Kidney (tissue), 13 donors: ENCODE measurements at regions not wholly inside any gene's neighbourhood (a gene's known extent, or its start where the extent isn't known, plus 50 kb on each side); places are given as distances from the start of the nearest gene placed in this dataset.
A peak's percentile ranks its signal among the peaks of the same experiment; 100 is the strongest.

Experiments
- DNase-seq, 5 donors: peaks; one replicate each; pipeline ENCODE4 v3.0.0-alpha.2; 2013 to 2020
- FAIRE-seq: peaks from 2 replicates; lab custom pipeline; 2012; peaks lifted over from hg19 to GRCh38; lab: Jason Lieb, UNC
- H3K27ac ChIP-seq, 2 donors: one replicate each; pipeline ENCODE4 v1.7.0; 2013; ENCODE audit warnings: low read depth in 2 of 2, low read length in 2 of 2, inconsistent platforms in 1 of 2
- H3K27me3 ChIP-seq: one replicate; pipeline ENCODE4 v1.7.1; 2013; ENCODE audit warnings: low read length, inconsistent platforms; ENCODE audit not compliant: control insufficient read depth, insufficient read depth
- H3K36me3 ChIP-seq, 3 donors: one replicate each; pipeline versions ENCODE4 v1.7.0 to v1.7.1; 2013; ENCODE audit warnings: low read length in 3 of 3, control low read depth in 1 of 3, inconsistent platforms in 1 of 3; ENCODE audit not compliant: insufficient read depth in 3 of 3, control insufficient read depth in 2 of 3
- H3K4me1 ChIP-seq, 3 donors: one replicate each; pipeline versions ENCODE4 v1.7.0 to v1.7.1; 2013; ENCODE audit warnings: low read length in 3 of 3, inconsistent platforms in 1 of 3, low read depth in 1 of 3; ENCODE audit not compliant: control insufficient read depth in 2 of 3, insufficient read depth in 2 of 3
- H3K4me3 ChIP-seq, 3 donors: one replicate each; pipeline versions ENCODE4 v1.7.0 to v1.8.1; 2013; ENCODE audit warnings: low read length in 3 of 3, control low read depth in 1 of 3, inconsistent platforms in 1 of 3
- H3K9ac ChIP-seq, 3 donors: one replicate each; pipeline versions ENCODE4 v1.7.0 to v1.7.1; 2013; ENCODE audit warnings: low read length in 3 of 3, control low read depth in 1 of 3, inconsistent platforms in 1 of 3
- H3K9me3 ChIP-seq, 3 donors: one replicate each; pipeline versions ENCODE4 v1.7.0 to v1.7.1; 2013; ENCODE audit warnings: low read length in 3 of 3, control low read depth in 1 of 3, inconsistent platforms in 1 of 3; ENCODE audit not compliant: control insufficient read depth in 2 of 3, insufficient read depth in 1 of 3
- CTCF ChIP-seq: IDR thresholded peaks from 3 replicates; pipeline ENCODE4 v1.5.1; 2012; ENCODE audit warnings: mild to moderate bottlenecking, moderate library complexity, borderline replicate concordance; ENCODE audit not compliant: insufficient read depth; ENCODE audit errors: extremely low read depth
- intact Hi-C: fragments of 100-400 bp; cut with DNase I; formaldehyde crosslinking; loops from one replicate; pipeline ENCODE4 v1.11.1; 2022
- donor health status: control.
- donor health status: control.
- donor health status: control.
- donor health status: control.
- donor health status: control.
- donor health status: DM: yes; HTN: yes; CAD: no.
- donor health status: Normal renal cell carcinoma (clear cell type).

DNA sequence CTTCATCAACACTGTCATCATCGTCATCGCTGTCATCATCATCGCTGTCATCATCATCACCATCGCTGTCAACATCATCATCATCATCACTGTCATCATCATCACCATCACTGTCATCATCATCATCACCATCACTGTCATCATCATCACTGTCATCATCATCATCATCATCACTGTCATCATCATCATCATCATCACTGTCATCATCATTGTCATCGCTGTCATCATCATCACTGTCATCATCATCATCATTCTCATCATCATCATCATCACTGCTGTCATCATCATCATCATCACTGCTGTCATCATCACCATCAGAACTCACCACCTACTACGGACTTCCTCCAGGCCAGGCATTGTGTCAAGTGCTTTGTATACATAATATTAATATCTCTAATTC lies 160.6 kb downstream of the AIPL1 start:
- intact Hi-C loops: no loop called here
- no peaks in the 10 kb centered on the region for H3K36me3 ChIP-seq
- DNase-seq (no peak), FAIRE-seq (no peak)
- H3K9me3 ChIP-seq: no peaks in the 10 kb centered on the region
- no peak overlapping the region for H3K27ac ChIP-seq
- no peak overlapping the region for H3K4me3 ChIP-seq
- H3K27me3 ChIP-seq: no peaks in the 10 kb centered on the region
- no peak overlapping the region for H3K9ac ChIP-seq
- no peak for TF ChIP-seq CTCF
- H3K4me1 ChIP-seq: no peaks in the 10 kb centered on the region

- Histone ChIP-seq H3K9ac (no peak overlapping the region), H3K27me3 (no peaks in the 10 kb centered on the region), H3K36me3 (no peaks in the 10 kb centered on the region), H3K9me3 (no peaks in the 10 kb centered on the region), H3K27ac (no peak overlapping the region), H3K4me1 (no peaks in the 10 kb centered on the region), H3K4me3 (no peak overlapping the region)
- no peak for FAIRE-seq
- no peak for TF ChIP-seq CTCF
- peak in 4 of 5 donors; percentile 64 to 90 (median 88) for DNase-seq
- intact Hi-C loops: no loop called here
Observed at GRCh38 chr17:6269478-6269877, 165.4 kb downstream of the AIPL1 start.

DNA sequence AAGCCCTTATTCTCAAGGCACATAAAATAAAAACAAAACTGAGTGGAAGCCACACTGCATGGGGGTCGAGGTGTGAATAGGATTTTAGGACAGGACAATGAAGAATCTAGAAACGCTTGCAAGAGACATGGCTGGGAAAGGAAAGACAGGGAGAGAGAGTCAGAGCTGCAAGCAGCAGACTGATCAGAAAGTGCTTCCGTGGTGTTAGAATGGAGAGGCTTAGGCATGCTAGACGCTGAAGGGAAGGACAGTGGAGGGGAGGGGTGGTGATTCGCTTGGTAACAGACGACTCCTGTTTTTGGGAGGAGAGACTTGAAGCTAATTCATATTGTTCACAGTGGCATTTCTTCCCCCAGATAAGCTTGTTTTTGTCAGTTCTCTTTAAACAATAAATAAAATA lies 173.5 kb downstream of the AIPL1 start:
- FAIRE-seq (no peak), DNase-seq (no peak)
- intact Hi-C loops: no loop called here
- Histone ChIP-seq H3K27me3 (no peaks in the 10 kb centered on the region), H3K9ac (no peak overlapping the region), H3K4me1 (no peaks in the 10 kb centered on the region), H3K36me3 (no peaks in the 10 kb centered on the region), H3K27ac (no peak overlapping the region), H3K9me3 (no peaks in the 10 kb centered on the region), H3K4me3 (no peak overlapping the region)
- no peak for TF ChIP-seq CTCF

DNA sequence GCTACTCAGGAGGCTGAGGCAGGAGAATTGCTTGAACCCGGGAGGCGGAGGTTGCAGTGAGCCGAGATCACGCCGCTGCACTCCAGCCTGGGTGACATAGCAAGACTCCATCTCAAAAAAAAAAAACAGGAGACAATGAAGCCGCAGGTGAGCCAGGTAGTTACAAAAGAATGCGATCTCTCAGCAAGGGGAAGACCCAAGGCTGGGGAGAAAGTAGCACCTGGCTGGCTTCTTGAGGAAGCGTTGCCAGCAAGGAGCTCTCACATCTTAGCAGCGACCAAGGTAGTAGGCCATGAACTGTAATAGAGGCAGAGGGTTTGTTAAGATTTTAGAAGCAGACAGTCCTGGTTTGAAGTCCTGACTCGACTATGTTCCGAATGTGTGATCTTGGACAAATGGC lies 175.0 kb downstream of the AIPL1 start:
- Histone ChIP-seq H3K27me3 (no peaks in the 10 kb centered on the region), H3K4me3 (no peak overlapping the region), H3K9ac (no peak overlapping the region), H3K4me1 (no peaks in the 10 kb centered on the region), H3K36me3 (no peaks in the 10 kb centered on the region), H3K27ac (no peak overlapping the region), H3K9me3 (no peaks in the 10 kb centered on the region)
- DNase-seq: no peak
- intact Hi-C loops: no loop called here
- no peak for TF ChIP-seq CTCF
- no peak for FAIRE-seq
